ENCODE measurements at regions not wholly inside any gene's neighbourhood (a gene's known extent, or its start where the extent isn't known, plus 50 kb on each side); places are given as distances from the start of the nearest gene placed in this dataset.
"Not testable (repeated sequence)": the region's sequence is repeated elsewhere in the genome, so short reads cannot be mapped to it uniquely, and the experiment has no call there.

GRCh38 chr11:92109466-92109865 is 115.2 kb upstream of the FAT3 start:
- DNase-seq: no peak

- no peak for DNase-seq
Measured at GRCh38 chr11:92107331-92107730, 117.3 kb upstream of the FAT3 start.

- no peak for DNase-seq
Measured at GRCh38 chr11:92104349-92104748, 120.3 kb upstream of the FAT3 start.

- no peak for DNase-seq
Measured at GRCh38 chr11:92101920-92102319, 122.7 kb upstream of the FAT3 start.

- no peak for DNase-seq
Measured at GRCh38 chr11:92099183-92099582, 125.4 kb upstream of the FAT3 start.

- no peak for DNase-seq
Measured at GRCh38 chr11:92098172-92098571, 126.4 kb upstream of the FAT3 start.

GRCh38 chr11:92087725-92088537 is 136.7 kb upstream of the FAT3 start:
- DNase-seq: no peak

- no peak for DNase-seq
Measured at GRCh38 chr11:92083123-92083522, 141.5 kb upstream of the FAT3 start.

GRCh38 chr11:92082652-92083051 is 142.0 kb upstream of the FAT3 start:
- no peak for DNase-seq

- not testable (repeated sequence) for DNase-seq
Measured at GRCh38 chr11:92074498-92074897, 150.1 kb upstream of the FAT3 start.

GRCh38 chr11:92071660-92072059 is 153.0 kb upstream of the FAT3 start:
- DNase-seq: no peak

GRCh38 chr11:92070026-92070889 is 154.4 kb upstream of the FAT3 start:
- no peak for DNase-seq

GRCh38 chr11:92067016-92067415 is 157.6 kb upstream of the FAT3 start:
- no peak for DNase-seq

GRCh38 chr11:92061456-92062062 is 163.1 kb upstream of the FAT3 start:
- no peak for DNase-seq

GRCh38 chr11:92057849-92058442 is 166.7 kb upstream of the FAT3 start:
- DNase-seq: no peak

GRCh38 chr11:92053216-92053615 is 171.4 kb upstream of the FAT3 start:
- no peak for DNase-seq

GRCh38 chr11:92050305-92050704 is 174.3 kb upstream of the FAT3 start:
- no peak for DNase-seq

- no peak for DNase-seq
Measured at GRCh38 chr11:92048415-92048814, 176.2 kb upstream of the FAT3 start.

- no peak for DNase-seq
Measured at GRCh38 chr11:92046103-92046502, 178.5 kb upstream of the FAT3 start.

- DNase-seq: no peak
Measured at GRCh38 chr11:92045301-92045700, 179.3 kb upstream of the FAT3 start.

- DNase-seq: no peak
Measured at GRCh38 chr11:92035488-92035887, 189.1 kb upstream of the FAT3 start.

GRCh38 chr11:92027136-92027535 is 197.5 kb upstream of the FAT3 start:
- not testable (repeated sequence) for DNase-seq

- DNase-seq: no peak
Measured at GRCh38 chr11:92026664-92027063, 198.0 kb upstream of the FAT3 start.
